NCI-H526 treated with DMSO at 0.1 percent for 48 hours (cell line): ENCODE measurements at regions not wholly inside any gene's neighbourhood (a gene's known extent, or its start where the extent isn't known, plus 50 kb on each side); places are given as distances from the start of the nearest gene placed in this dataset.
A peak's percentile ranks its signal among the peaks of the same experiment; 100 is the strongest.
"Not testable (repeated sequence)": the region's sequence is repeated elsewhere in the genome, so short reads cannot be mapped to it uniquely, and the experiment has no call there.

Experiments
- DNase-seq: peaks from one replicate; lab custom pipeline; 2025; lab: John Stamatoyannopoulos, UW

DNA sequence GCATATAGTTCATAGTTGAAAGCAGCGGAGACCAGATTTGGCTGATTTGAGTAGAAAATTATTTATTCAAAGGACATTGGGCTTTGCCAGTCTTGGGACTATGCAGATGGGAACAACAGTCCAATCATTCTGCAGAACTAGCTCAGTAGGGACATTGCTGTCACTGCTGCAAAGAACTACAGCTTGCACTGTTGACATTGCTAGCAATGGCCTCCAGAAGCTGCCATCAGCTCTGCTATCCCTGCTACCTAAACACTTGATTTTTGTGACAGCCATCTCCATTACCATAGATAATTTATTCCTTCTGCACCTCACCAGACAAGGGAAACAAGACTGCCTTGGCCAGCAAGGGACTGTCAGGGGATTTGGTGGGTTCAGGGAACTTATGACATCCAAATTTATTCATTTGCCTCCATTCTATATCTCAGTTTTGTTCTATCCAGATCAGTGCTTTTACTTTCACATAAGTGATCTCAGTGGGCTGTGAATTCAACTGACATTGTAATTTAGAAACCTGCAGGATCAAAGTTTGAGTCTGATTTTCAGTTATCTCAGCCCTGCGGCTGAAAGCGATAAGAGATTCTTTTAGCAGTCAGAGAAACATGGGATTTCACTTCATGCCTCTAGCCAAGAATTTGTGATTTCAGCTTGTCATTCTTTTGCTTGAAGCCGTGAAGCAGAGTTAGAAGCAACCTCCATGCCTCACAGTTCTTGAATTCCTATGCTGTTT lies 136.7 kb upstream of the FBXO33 start:
- no peak for DNase-seq

DNA sequence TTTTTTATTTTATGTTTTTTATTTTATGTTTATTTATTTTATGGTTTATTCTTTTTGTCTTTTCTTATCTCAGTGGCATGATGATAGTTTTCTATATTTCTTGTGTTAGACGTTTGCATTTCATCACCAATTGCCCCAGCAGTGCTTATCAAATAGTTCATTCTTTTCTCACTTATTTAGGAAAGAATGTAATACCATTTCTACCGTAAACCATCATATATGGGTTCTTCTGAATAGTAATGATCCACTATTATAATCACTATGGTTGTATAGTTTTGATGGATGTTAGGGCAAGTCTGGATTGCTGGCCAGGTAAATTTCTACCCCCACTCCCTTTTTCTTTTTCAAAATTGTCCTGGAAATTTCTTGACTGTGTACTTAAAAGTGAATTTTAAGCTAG lies 134.6 kb upstream of the FBXO33 start:
- no peak for DNase-seq

DNA sequence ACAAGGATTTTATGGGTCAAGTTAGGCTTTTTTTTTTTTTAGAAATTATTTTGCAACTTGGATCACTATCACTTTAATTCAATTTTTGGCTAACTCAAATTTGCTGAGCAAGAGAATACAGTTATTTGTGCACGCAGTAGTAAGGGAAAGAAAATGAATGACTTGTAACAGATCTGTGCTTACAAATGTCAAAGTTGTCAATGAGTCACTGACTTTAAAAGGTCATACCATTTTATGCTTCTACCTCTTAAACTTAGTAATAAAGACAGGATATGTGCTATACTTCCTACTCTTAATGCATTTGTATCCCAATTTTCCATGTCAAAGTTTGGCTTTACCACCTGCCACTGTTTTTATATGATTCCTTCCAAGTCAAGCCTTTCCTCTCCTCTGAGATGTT lies 131.1 kb upstream of the FBXO33 start:
- no peak for DNase-seq

DNA sequence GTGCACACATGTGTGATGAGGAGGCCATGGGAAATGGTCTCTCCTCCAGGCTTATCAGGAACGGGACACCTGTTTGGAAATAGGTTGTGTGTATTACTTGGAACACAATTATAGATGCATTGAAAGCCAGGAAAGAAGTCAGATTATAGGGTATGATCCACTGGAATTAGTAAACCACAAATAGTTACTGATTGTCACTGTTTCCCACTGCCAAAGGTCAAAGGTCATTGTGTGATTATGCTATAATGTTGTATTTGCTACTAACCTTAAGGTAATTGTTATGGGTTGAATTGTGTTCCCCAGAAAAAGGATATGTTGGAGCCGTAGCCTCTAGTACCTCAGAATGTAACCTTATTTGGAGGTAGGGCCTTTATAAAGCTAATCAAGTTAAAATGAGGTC lies 129.9 kb upstream of the FBXO33 start:
- no peak for DNase-seq

DNA sequence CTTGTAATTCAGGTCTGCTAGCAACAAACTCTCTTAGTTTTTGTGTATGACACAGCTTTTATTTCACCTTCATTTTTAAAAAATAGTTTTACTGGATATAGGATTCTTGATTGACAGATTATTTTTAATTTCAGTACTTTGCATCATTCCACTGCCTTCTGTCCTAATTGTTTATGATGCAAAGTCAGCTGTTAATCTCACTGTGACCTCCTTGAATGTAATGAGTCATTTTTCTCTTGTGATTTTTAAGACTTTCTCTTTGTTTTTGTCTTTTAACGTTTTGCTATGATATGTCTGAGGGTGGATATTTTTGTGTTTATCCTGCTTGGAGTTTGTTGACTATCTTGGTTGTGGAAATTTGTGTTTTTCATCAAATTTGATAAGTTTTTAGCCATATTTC lies 126.3 kb upstream of the FBXO33 start:
- DNase-seq: no peak

DNA sequence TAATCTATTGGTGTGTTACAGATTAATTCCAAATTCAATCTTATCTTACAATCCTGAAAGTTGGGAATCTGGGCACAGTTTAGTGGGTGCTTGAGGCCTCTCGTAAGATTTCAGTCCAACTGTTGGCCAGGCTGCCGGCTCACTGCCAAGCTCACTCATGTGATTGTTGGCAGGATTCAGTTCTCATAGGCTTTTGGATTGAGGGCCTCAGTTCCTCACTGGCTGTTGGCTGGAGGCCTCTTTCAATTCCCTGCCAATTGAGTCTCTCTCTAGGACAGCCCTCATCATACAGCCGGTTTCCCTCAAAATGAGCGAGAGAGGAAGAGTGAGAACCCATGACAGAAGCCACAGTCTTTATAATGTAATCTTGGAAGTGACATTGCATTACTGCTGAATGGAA lies 123.5 kb upstream of the FBXO33 start:
- no peak for DNase-seq

DNA sequence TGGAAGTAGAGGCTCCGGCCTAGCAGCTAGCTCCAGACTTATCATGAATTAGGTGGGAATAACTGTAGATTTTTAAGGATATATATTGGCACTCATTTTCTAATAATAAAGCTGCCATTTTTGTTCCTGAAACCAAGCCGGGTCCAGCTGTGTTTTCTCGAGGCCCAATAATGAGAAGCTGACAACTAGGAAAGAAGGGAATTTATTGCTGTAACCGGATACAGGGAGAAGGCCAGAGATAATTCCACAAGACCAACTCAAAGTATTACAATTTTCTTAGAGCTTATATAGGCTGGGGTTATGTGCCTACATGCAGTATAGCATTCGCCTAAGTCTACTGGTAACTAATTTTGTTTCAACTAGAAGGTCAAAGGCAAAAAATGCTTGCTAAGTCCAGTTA lies 122.3 kb upstream of the FBXO33 start:
- no peak for DNase-seq

DNA sequence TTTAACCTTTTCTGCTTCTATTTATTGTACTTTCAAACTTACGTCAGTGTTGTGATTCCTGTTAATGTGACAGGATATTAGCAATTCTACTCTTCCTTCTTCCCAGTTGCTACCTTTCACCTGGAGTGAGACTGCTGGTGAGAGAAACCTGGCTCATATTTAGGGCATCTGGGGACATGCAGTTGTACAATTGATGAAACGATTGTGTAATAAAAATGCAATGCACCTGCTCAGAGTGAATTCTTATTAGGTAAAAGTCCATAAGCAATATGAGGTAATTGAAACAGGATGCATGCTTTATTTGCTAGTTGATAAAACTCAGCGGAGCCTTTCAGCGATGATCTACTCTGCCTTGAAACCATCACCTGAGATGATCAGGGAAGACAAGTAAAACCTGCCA lies 116.1 kb upstream of the FBXO33 start:
- no peak for DNase-seq

DNA sequence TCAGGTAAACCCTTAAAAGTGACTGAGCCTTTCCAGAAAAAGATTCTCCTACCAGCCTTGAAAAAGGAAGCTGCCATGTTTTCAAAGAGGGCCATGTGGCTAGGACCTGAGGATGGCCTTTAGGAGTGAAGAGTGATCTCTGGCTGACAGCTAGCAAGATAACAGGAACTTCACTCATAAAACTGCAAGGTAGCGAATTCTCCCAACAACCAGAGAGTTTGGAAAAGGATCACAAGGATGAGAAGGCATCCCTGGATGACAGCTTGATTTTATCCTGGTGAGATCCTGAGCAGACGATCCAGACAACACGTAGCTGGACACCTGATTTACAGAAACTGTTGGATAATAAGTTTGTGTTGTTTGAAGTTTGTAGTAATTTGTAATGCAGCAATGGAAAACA lies 115.6 kb upstream of the FBXO33 start:
- no peak for DNase-seq

DNA sequence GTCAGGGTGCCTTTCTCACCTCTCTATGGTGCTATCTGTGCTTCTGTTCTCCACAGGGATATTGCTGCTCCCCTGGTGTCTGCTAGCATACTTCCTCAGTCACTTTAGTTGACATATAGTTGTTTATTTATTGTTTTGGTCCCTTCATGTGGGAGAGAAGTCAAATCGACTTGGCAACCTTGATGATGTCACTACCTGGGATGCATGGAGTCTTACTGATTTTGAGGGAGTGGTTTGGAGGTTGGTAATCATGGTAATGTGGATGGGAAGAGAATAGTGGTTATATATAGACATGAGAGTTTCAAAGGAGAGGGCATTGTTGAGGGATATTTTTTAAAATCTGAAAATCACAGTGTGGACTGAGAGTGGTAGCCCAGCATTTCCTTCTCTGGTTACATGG lies 73.6 kb upstream of the FBXO33 start:
- DNase-seq: no peak

DNA sequence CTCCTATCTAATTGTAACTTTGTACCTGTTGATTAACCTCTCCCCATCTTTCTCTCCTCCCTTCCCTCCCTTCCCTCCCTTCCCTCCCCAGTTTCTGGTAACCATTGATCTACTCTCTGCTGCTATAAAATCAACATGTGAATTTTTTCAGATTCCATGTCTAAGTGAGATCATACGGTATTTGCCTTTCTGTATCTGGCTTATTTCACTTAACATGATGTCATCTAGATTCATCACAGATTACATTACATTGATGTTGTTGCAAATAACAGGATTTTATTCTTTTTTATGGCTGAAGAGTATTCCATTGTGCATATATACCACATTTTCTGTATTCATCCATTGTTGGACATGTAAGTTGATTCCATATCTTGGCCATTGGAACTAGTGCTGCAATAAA lies 68.0 kb upstream of the FBXO33 start:
- no peak for DNase-seq

DNA sequence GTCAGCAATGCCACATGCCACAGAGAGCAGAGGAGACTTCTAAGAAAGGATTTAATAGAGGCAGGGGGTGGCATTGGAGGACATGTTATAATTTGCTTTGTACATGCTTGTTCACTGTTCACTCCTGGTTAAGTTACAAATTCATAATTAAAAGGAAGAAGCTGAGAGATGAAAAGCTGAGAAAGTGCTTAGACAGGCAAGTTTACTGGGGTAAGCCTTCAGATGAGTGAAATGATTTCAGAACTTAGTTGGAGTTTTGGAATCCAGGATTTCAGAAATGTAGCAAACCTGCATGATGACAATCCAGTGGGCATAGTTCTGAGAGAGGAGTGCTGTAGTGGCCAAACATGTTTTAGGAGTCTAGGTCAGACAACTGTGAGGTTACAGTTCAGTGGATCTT lies 67.3 kb upstream of the FBXO33 start:
- DNase-seq: no peak

DNA sequence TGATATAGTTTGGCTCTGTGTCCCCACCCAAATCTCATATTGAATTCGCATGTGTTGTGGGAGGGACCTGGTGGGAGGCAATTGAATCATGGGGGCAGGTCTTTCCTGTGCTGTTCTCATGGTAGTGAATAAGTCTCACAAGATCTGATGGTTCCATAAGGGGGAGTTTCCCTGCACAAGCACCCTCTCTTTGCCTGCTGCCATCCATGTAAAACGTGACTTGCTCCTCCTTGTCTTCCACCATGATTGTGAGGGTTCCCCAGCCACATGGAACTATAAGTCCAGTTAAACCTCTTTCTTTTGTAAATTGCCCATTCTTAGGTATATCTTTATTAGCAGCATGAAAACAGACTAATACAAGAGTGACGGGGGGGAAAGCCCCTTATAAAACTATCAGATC lies 65.4 kb upstream of the FBXO33 start:
- not testable (repeated sequence) for DNase-seq

DNA sequence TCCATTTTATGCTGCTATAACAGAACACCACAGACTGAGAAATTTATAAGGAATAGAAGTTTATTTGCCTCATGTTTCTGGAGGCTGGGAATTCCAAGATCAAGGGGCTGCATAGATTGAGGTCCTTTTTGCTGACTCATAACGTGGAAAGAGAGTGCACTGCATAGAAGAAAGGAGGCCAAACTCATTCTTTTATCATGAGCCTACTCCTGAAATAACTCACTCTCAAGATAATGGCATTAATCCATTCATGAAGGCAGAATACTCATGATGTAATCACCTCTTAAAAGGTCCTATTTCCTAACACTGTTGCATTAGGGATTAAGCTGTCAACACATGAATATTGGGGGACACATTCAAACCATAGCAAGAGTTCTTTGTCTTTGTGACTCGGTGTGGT lies 60.0 kb upstream of the FBXO33 start:
- no peak for DNase-seq

DNA sequence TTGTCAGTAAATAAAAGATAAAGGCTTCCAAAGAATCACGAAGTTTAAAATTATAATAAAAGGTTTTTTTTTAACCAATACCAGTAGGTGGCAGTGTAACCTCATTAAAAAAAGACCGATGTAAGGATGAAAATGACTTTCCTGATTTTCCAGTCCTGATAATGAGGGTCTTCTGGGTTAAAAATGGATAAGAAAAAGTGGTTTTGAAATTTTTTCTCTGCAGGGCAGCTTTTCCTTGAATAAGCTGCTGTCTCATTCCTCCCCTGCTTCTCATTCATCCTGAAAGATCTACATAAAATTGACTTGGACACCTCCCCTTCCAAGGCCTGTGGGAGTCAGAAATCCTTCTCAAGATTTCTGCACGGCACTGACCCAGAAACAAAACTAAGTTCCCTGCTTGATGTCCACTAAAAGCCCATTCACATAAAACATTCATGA lies 58.9 kb upstream of the FBXO33 start:
- DNase-seq: peak; percentile 25

DNA sequence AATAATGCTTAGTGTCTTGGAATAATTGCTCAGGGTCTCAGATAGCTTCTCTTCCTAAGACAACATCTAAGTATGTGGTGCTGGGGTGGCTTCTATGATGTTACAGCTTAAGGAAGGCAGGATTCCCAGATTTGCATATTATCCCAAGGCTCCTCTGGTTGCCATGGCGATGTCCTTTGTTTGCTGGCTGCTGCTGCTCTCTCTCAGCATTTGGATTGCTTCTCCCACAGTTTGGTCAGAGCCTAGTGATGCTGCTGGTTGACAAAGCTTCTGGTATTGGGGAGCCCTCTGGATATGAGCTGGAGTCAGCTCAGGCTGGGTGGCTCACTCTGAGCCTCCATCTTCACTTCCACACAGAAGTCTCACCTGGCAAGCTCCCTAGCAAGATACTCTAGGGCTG lies 56.4 kb upstream of the FBXO33 start:
- DNase-seq: peak; percentile 49

DNA sequence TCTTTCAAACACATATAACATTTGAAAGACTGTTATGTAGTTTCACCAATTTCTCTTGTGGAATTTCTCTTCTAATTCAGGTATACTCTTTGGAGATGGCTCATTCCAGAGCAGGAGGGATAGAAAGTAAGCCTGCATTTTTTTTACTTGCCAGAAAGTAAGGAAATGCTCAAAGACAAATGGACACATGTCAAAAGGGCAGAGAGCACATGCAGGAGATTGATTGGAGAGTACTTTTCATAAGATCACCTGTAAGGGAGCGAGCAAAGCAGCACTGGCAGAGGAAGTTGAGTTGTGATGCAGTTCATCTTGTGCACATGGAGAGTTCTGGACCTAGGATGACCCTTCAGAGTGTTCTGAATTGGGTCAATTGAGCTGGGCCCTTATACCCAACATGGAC lies 51.4 kb upstream of the FBXO33 start:
- DNase-seq: no peak
